GM12864 (cell line): ENCODE measurements at regions not wholly inside any gene's neighbourhood (a gene's known extent, or its start where the extent isn't known, plus 50 kb on each side); places are given as distances from the start of the nearest gene placed in this dataset.
"Not testable (repeated sequence)": the region's sequence is repeated elsewhere in the genome, so short reads cannot be mapped to it uniquely, and the experiment has no call there.

Experiments
- DNase-seq: peaks from one replicate; pipeline ENCODE4 v3.0.0-alpha.2; 2011; ENCODE audit warnings: low read depth
- H3K4me3 ChIP-seq: 2 replicates; pipeline ENCODE4 v1.5.1; 2011; ENCODE audit warnings: mild to moderate bottlenecking, low read depth, low read length, control low read depth
- TF ChIP-seq, protein P1 (sequence below): IDR thresholded peaks from 2 replicates; pipeline ENCODE4 v1.5.1; 2011; ENCODE audit warnings: low read depth, mild to moderate bottlenecking, moderate library complexity, low read length, control low read depth, inconsistent platforms; ENCODE audit errors: missing control alignments

DNA sequence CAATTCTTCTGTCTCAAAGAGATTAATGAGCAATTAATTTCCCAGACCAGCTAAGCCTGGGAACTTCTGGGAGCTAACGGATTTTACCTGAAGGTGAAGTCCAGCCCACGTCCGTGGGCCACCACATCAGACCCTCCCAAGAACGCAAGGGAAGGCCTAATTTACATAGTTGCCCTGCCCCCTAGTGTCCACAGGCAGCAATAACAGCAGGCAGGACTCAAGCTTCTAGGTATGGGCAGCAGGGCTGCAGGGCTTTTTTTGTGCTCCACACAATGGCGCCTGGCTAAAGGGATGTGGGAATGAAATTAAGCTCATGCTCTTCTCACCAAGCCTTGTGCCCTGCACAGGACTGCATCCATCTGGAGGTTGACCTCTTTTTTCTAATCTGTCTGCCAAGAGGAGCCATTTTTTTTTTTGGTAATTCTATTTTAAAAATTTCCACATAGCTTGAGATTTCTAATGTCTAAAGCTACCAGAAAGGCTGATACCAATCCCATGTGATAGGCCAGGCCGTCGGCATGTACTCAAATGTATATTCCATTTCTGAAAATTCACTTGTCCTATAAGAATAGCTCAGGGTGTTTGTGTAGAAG is 111.9 kb upstream of the TMEM164 start:
- H3K4me3 ChIP-seq: no peak overlapping the region
- peak; percentile 18 for DNase-seq
- TF ChIP-seq, protein P1, sequence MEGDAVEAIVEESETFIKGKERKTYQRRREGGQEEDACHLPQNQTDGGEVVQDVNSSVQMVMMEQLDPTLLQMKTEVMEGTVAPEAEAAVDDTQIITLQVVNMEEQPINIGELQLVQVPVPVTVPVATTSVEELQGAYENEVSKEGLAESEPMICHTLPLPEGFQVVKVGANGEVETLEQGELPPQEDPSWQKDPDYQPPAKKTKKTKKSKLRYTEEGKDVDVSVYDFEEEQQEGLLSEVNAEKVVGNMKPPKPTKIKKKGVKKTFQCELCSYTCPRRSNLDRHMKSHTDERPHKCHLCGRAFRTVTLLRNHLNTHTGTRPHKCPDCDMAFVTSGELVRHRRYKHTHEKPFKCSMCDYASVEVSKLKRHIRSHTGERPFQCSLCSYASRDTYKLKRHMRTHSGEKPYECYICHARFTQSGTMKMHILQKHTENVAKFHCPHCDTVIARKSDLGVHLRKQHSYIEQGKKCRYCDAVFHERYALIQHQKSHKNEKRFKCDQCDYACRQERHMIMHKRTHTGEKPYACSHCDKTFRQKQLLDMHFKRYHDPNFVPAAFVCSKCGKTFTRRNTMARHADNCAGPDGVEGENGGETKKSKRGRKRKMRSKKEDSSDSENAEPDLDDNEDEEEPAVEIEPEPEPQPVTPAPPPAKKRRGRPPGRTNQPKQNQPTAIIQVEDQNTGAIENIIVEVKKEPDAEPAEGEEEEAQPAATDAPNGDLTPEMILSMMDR: peak; percentile 88

- not testable (repeated sequence) for H3K4me3 ChIP-seq, DNase-seq
Measured at GRCh38 chrX:109896024-109896423, 106.9 kb upstream of the TMEM164 start.

DNA sequence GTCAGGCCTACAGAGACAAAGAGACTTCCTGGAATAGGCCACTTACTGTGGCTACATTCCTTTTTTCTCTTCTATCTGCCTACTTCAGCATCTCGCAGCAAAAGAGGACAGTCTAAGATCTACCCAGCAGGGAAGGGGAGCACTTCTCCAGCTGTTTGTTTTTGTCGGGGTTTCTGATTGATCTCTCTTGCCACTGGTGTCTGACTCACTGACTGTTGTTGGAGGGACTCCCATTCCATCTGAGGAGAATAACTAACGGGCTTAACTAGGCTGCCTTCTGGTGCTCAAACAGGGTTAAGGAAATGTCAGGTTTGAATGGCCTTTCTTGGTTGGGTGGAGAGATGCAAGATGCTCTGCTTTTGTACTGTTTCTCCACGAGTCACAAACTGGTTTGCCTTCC is 100.2 kb upstream of the TMEM164 start:
- no peak overlapping the region for H3K4me3 ChIP-seq
- DNase-seq: no peak
- TF ChIP-seq, protein P1: no peak

DNA sequence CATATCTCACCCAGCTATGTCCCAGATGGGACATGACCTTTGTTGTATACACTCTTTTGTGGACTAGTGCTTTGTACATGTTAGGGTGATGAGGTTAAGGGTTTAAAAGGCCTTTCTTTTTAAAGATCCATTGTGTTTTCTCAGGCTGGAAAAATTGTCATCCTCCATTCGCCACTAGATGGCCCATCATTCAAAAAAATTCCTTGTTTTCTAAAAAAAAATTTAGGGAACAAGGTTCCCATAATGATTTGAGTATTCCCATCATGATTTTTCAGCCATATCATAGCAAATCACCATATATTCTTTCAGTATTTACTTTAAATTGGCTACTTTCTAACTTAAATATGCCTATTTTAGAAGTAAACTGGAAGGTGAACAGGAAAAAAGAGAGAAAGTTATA is 91.9 kb upstream of the TMEM164 start:
- no peak overlapping the region for H3K4me3 ChIP-seq
- no peak for DNase-seq
- TF ChIP-seq, protein P1: peak; percentile 12

- not testable (repeated sequence) for DNase-seq, H3K4me3 ChIP-seq
Measured at GRCh38 chrX:109912993-109913392, 89.9 kb upstream of the TMEM164 start.

DNA sequence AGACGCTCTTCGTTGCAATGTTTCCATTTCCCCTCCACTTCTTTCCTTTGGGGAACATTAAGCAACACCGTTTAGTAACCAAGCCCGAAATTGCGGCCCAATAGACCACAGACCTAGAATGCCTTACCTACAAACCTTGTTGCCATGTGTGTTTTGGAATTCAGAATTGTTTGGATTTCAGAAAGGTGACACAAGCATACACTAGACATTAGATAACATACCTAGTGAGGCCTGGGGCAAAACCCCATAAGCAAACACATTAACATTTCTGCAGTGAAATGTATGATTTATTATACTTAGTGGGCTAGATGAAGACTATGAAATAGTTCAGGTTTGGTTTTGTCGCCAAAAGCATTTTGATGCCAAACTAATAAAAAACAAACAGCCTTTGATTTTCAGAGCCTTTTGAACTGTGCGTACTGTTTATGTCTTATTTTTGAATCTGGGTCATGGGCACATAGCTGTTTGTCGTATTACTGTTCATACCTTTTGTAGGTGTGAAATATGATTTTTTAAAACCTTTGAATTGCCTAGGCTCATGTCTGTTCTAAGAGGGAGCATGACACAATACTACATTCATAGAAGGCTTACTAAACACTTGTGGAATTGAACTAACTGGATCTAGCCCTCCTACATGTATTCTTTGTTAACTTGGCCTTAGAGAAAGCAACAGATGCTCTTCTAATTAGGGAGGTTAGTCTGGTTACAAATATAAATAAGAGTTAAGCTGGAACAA is 88.6 kb upstream of the TMEM164 start:
- no peak overlapping the region for H3K4me3 ChIP-seq
- TF ChIP-seq, protein P1: no peak
- DNase-seq: no peak

GRCh38 chrX:109918753-109919152 is 84.2 kb upstream of the TMEM164 start:
- TF ChIP-seq, protein P1: no peak

GRCh38 chrX:109920325-109920724 is 82.6 kb upstream of the TMEM164 start:
- TF ChIP-seq, protein P1: no peak
- no peak for DNase-seq
- H3K4me3 ChIP-seq: no peak overlapping the region

More at GRCh38 chrX:109918753-109919152, 84.2 kb upstream of the TMEM164 start:
- H3K4me3 ChIP-seq: no peak overlapping the region
- no peak for DNase-seq
